ENCODE measurements at regions not wholly inside any gene's neighbourhood (a gene's known extent, or its start where the extent isn't known, plus 50 kb on each side); places are given as distances from the start of the nearest gene placed in this dataset.

DNA sequence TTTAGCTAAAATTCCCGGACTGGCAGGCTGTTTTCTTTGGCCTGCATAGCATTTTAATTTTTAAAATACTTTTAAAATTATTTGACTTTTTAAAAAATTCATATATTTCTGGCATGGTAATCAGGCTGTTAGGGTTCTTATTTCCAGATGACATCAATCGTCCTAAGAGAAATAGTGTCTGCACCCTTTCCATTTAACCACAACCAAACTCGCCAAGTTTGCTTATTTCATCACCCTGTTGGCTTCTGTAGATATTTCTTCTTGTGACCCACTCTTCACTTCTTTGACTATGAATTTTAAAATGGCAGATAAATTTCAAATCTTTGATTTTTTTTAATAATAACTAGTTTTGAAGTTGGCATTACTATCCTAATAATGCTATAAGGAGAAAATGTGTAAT, 675.7 kb upstream of the FTMT start:
- TF ChIP-seq EZH2 (IDR thresholded peaks at IDR 0.05; ENCODE audit: borderline replicate concordance, low read depth, low read length, severe bottlenecking) (no peak), CTCF (IDR thresholded peaks at IDR 0.05; ENCODE audit: borderline replicate concordance, extremely low read depth, low read length, poor library complexity, severe bottlenecking) (no peak)
